SK-N-SH treated with all-trans-retinoic acid at 6 μM for 48 hours (cell line): ENCODE measurements at regions not wholly inside any gene's neighbourhood (a gene's known extent, or its start where the extent isn't known, plus 50 kb on each side); places are given as distances from the start of the nearest gene placed in this dataset.

ENCODE experiments used
- ATAC-seq: fragments of 200-7000 bp; cut with Tn5 transposase; 3 replicates; pipeline ENCODE4 v1.9.1; 2020; ENCODE audit warnings: mild to moderate bottlenecking, moderate library complexity
- ARNTL ChIP-seq: fragments of 450-650 bp; formaldehyde crosslinking; IDR thresholded peaks from 2 replicates; pipeline ENCODE4 v1.5.0; 2020; ENCODE audit warnings: low read depth, mild to moderate bottlenecking, moderate library complexity, borderline replicate concordance
- CREB5 ChIP-seq: fragments of 250-450 bp; sonication (Bioruptor Pico); IDR thresholded peaks from 2 replicates; pipeline ENCODE4 v1.5.1; 2020; ENCODE audit warnings: low read depth, mild to moderate bottlenecking, moderate library complexity
- CSDC2 ChIP-seq: fragments of 250-450 bp; sonication (Bioruptor Pico); IDR thresholded peaks from 2 replicates; pipeline ENCODE4 v1.5.0; 2020; ENCODE audit warnings: mild to moderate bottlenecking, moderate library complexity
- ESRRG ChIP-seq: fragments of 250-450 bp; sonication (Bioruptor Pico); IDR thresholded peaks from 2 replicates; pipeline ENCODE4 v1.6.1; 2021; ENCODE audit warnings: mild to moderate bottlenecking
- GLIS3 ChIP-seq: fragments of 250-450 bp; sonication (Bioruptor Pico); IDR thresholded peaks from 2 replicates; pipeline ENCODE4 v1.5.0; 2020; ENCODE audit warnings: mild to moderate bottlenecking, moderate library complexity
- ISL1 ChIP-seq: fragments of 250-450 bp; sonication (Bioruptor Pico); IDR thresholded peaks from 2 replicates; pipeline ENCODE4 v2.1.2; 2022; ENCODE audit warnings: mild to moderate bottlenecking, moderate library complexity
- OSR1 ChIP-seq: fragments of 250-450 bp; sonication (Bioruptor Pico); IDR thresholded peaks from 2 replicates; pipeline ENCODE4 v1.8.0; 2022; ENCODE audit warnings: moderate library complexity, mild to moderate bottlenecking, inconsistent platforms
- PPARA ChIP-seq: fragments of 250-450 bp; sonication (Bioruptor Pico); IDR thresholded peaks from 2 replicates; pipeline ENCODE4 v1.5.0; 2020; ENCODE audit warnings: mild to moderate bottlenecking, borderline replicate concordance
- RARB ChIP-seq: fragments of 250-450 bp; sonication (Bioruptor Pico); IDR thresholded peaks from 2 replicates; pipeline ENCODE4 v1.8.0; 2021; ENCODE audit warnings: mild to moderate bottlenecking, moderate library complexity
- SNAI2 ChIP-seq: fragments of 250-450 bp; sonication (Bioruptor Pico); IDR thresholded peaks from 2 replicates; pipeline ENCODE4 v1.5.0; 2020; ENCODE audit warnings: mild to moderate bottlenecking, moderate library complexity
- TCF4 ChIP-seq: fragments of 250-450 bp; sonication (Bioruptor Pico); IDR thresholded peaks from 2 replicates; pipeline ENCODE4 v1.8.0; 2021; ENCODE audit warnings: mild to moderate bottlenecking, moderate library complexity, borderline replicate concordance
- TOX ChIP-seq: fragments of 250-450 bp; sonication (Bioruptor Pico); IDR thresholded peaks from 2 replicates; pipeline ENCODE4 v1.8.0; 2021; ENCODE audit warnings: mild to moderate bottlenecking, moderate library complexity, borderline replicate concordance
- TSHZ2 ChIP-seq: fragments of 250-450 bp; sonication (Bioruptor Pico); IDR thresholded peaks from 2 replicates; pipeline ENCODE4 v1.5.0; 2020; ENCODE audit warnings: mild to moderate bottlenecking, moderate library complexity
- ZC3H10 ChIP-seq: fragments of 250-450 bp; sonication (Bioruptor Pico); IDR thresholded peaks from 2 replicates; pipeline ENCODE4 v1.5.1; 2021; ENCODE audit warnings: mild to moderate bottlenecking, moderate library complexity
- ZFP3 ChIP-seq: fragments of 250-450 bp; sonication (Bioruptor Pico); IDR thresholded peaks from 2 replicates; pipeline ENCODE4 v1.5.0; 2020; ENCODE audit warnings: mild to moderate bottlenecking, moderate library complexity
- ZFP30 ChIP-seq: fragments of 450-650 bp; formaldehyde crosslinking; IDR thresholded peaks from 2 replicates; pipeline ENCODE4 v1.5.0; 2022; ENCODE audit warnings: mild to moderate bottlenecking, moderate library complexity
- ZNF565 ChIP-seq: fragments of 450-650 bp; formaldehyde crosslinking; conservative IDR thresholded peaks from 2 replicates; pipeline ENCODE4 v1.5.0; 2020; ENCODE audit warnings: low read depth, mild to moderate bottlenecking, moderate library complexity
- ZNF70 ChIP-seq: fragments of 450-650 bp; formaldehyde crosslinking; IDR thresholded peaks from 2 replicates; pipeline ENCODE4 v1.5.0; 2020; ENCODE audit warnings: mild to moderate bottlenecking, moderate library complexity
- ZNF8 ChIP-seq: fragments of 450-650 bp; formaldehyde crosslinking; IDR thresholded peaks from 2 replicates; pipeline ENCODE4 v1.5.0; 2020; ENCODE audit warnings: mild to moderate bottlenecking, moderate library complexity
- TF ChIP-seq, protein P1 (sequence below): fragments of 250-450 bp; sonication (Bioruptor Pico); IDR thresholded peaks from 2 replicates; pipeline ENCODE4 v1.5.1; 2021; ENCODE audit warnings: mild to moderate bottlenecking, moderate library complexity
- TF ChIP-seq, protein P2 (sequence below): fragments of 250-450 bp; sonication (Bioruptor Pico); IDR thresholded peaks from 2 replicates; pipeline ENCODE4 v1.8.0; 2020; ENCODE audit warnings: mild to moderate bottlenecking, moderate library complexity, borderline replicate concordance

- no peak for ATAC-seq
- TF ChIP-seq CREB5, result no peak
- no peak for TF ChIP-seq TSHZ2 (CRISPR knock-in tag)
- TF ChIP-seq ZFP3 (CRISPR knock-in tag), result no peak
- TF ChIP-seq TCF4 (CRISPR knock-in tag), result no peak
- no peak for TF ChIP-seq ZNF8 (CRISPR knock-in tag)
- no peak for TF ChIP-seq ZFP30 (CRISPR knock-in tag)
- TF ChIP-seq ZNF70 (CRISPR knock-in tag), result no peak
- no peak for TF ChIP-seq RARB
- TF ChIP-seq, protein P1, sequence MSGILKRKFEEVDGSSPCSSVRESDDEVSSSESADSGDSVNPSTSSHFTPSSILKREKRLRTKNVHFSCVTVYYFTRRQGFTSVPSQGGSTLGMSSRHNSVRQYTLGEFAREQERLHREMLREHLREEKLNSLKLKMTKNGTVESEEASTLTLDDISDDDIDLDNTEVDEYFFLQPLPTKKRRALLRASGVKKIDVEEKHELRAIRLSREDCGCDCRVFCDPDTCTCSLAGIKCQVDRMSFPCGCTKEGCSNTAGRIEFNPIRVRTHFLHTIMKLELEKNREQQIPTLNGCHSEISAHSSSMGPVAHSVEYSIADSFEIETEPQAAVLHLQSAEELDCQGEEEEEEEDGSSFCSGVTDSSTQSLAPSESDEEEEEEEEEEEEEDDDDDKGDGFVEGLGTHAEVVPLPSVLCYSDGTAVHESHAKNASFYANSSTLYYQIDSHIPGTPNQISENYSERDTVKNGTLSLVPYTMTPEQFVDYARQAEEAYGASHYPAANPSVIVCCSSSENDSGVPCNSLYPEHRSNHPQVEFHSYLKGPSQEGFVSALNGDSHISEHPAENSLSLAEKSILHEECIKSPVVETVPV (CRISPR knock-in tag), result no peak
- no peak for TF ChIP-seq ARNTL (CRISPR knock-in tag)
- no peak for TF ChIP-seq ISL1
- no peak for TF ChIP-seq CSDC2 (CRISPR knock-in tag)
Observed at GRCh38 chr5:93300945-93301344, 280.1 kb downstream of the NR2F1-AS1 start.

- no peak for TF ChIP-seq GLIS3
- no peak for TF ChIP-seq ZFP3 (CRISPR knock-in tag)
- no peak for TF ChIP-seq ESRRG
- no peak for TF ChIP-seq ZNF70 (CRISPR knock-in tag)
- TF ChIP-seq ZNF565 (CRISPR knock-in tag), result no peak
- TF ChIP-seq, protein P1 (CRISPR knock-in tag), result no peak
- no peak for TF ChIP-seq TCF4 (CRISPR knock-in tag)
- TF ChIP-seq CSDC2 (CRISPR knock-in tag), result no peak
- no peak for TF ChIP-seq TSHZ2 (CRISPR knock-in tag)
- TF ChIP-seq RARB, result no peak
- TF ChIP-seq TOX, result no peak
- TF ChIP-seq PPARA (CRISPR knock-in tag), result no peak
- TF ChIP-seq OSR1, result no peak
- no peak for TF ChIP-seq ARNTL (CRISPR knock-in tag)
- no peak for TF ChIP-seq ZFP30 (CRISPR knock-in tag)
- TF ChIP-seq SNAI2 (CRISPR knock-in tag), result no peak
- TF ChIP-seq ISL1, result no peak
- TF ChIP-seq, protein P2, sequence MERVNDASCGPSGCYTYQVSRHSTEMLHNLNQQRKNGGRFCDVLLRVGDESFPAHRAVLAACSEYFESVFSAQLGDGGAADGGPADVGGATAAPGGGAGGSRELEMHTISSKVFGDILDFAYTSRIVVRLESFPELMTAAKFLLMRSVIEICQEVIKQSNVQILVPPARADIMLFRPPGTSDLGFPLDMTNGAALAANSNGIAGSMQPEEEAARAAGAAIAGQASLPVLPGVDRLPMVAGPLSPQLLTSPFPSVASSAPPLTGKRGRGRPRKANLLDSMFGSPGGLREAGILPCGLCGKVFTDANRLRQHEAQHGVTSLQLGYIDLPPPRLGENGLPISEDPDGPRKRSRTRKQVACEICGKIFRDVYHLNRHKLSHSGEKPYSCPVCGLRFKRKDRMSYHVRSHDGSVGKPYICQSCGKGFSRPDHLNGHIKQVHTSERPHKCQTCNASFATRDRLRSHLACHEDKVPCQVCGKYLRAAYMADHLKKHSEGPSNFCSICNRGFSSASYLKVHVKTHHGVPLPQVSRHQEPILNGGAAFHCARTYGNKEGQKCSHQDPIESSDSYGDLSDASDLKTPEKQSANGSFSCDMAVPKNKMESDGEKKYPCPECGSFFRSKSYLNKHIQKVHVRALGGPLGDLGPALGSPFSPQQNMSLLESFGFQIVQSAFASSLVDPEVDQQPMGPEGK (CRISPR knock-in tag), result no peak
- no peak for TF ChIP-seq ZC3H10 (CRISPR knock-in tag)
- no peak for ATAC-seq
Observed at GRCh38 chr5:93300309-93300923, 280.6 kb downstream of the NR2F1-AS1 start.
